GM18951 (cell line): ENCODE measurements at regions not wholly inside any gene's neighbourhood (a gene's known extent, or its start where the extent isn't known, plus 50 kb on each side); places are given as distances from the start of the nearest gene placed in this dataset.
"Not testable (repeated sequence)": the region's sequence is repeated elsewhere in the genome, so short reads cannot be mapped to it uniquely, and the experiment has no call there.

Source experiments
- POLR2A ChIP-seq: IDR thresholded peaks from 4 replicates; pipeline ENCODE4 v1.6.1; 2011; ENCODE audit warnings: mild to moderate bottlenecking; ENCODE audit not compliant: insufficient read length, insufficient read depth; ENCODE audit errors: extremely low read depth
- in situ Hi-C: fragments of 300-500 bp; cut with MboI; formaldehyde crosslinking; loops from one replicate; pipeline ENCODE4 v1.12.0; 2022; ENCODE audit warnings: low sequenced_read_pairs, mixed read lengths, inconsistent platforms; ENCODE audit not compliant: unreplicated experiment

GRCh38 chr6:125577124-125577662 is 172.2 kb upstream of the HEY2 start:
- in situ Hi-C loops = no loop called here
- no peak for TF ChIP-seq POLR2A

GRCh38 chr6:125584468-125584939 is 164.9 kb upstream of the HEY2 start:
- in situ Hi-C loops = no loop called here
- TF ChIP-seq POLR2A = no peak

- no peak for TF ChIP-seq POLR2A
- in situ Hi-C loops = no loop called here
Measured at GRCh38 chr6:125585470-125585869, 164.0 kb upstream of the HEY2 start.

GRCh38 chr6:125586074-125586473 is 163.4 kb upstream of the HEY2 start:
- in situ Hi-C loops = no loop called here
- TF ChIP-seq POLR2A = no peak

- in situ Hi-C loops = no loop called here
- no peak for TF ChIP-seq POLR2A
Measured at GRCh38 chr6:125586605-125587004, 162.8 kb upstream of the HEY2 start.

- in situ Hi-C loops = no loop called here
- no peak for TF ChIP-seq POLR2A
Measured at GRCh38 chr6:125587666-125588632, 161.5 kb upstream of the HEY2 start.

GRCh38 chr6:125591796-125592195 is 157.6 kb upstream of the HEY2 start:
- in situ Hi-C loops = not testable (repeated sequence)

GRCh38 chr6:125593746-125594145 is 155.7 kb upstream of the HEY2 start:
- TF ChIP-seq POLR2A = no peak
- in situ Hi-C loops = no loop called here

GRCh38 chr6:125596020-125596419 is 153.4 kb upstream of the HEY2 start:
- in situ Hi-C loops = no loop called here

GRCh38 chr6:125597411-125598253 is 151.8 kb upstream of the HEY2 start:
- in situ Hi-C loops = no loop called here
- TF ChIP-seq POLR2A = no peak

More at GRCh38 chr6:125596020-125596419, 153.4 kb upstream of the HEY2 start:
- no peak for TF ChIP-seq POLR2A

GRCh38 chr6:125598422-125598821 is 151.0 kb upstream of the HEY2 start:
- TF ChIP-seq POLR2A = no peak
- in situ Hi-C loops = no loop called here

GRCh38 chr6:125604257-125604656 is 145.2 kb upstream of the HEY2 start:
- TF ChIP-seq POLR2A = no peak
- in situ Hi-C loops = no loop called here
